Right ventricle myocardium superior (tissue), 1 donor: ENCODE measurements at regions not wholly inside any gene's neighbourhood (a gene's known extent, or its start where the extent isn't known, plus 50 kb on each side); places are given as distances from the start of the nearest gene placed in this dataset.
"Not testable (repeated sequence)": the region's sequence is repeated elsewhere in the genome, so short reads cannot be mapped to it uniquely, and the experiment has no call there.

Experiments used
- ATAC-seq: fragments of 200-7000 bp; cut with Tn5 transposase; one replicate; pipeline ENCODE4 v1.9.1; 2020; ENCODE audit warnings: mild to moderate bottlenecking; ENCODE audit not compliant: poor library complexity
- DNase-seq: peaks from one replicate; pipeline ENCODE4 v3.0.0-alpha.2; 2020
- intact Hi-C: fragments of 100-400 bp; cut with DNase I; formaldehyde crosslinking; loops from one replicate; pipeline ENCODE4 v1.11.2; 2022
- donor health status: DM: no; HTN: yes; CAD: no; lungs with severe emphysema.

GRCh38 chr4:107472265-107472948 lies 247.6 kb downstream of the PAPSS1 start:
- DNase-seq (no peak), ATAC-seq (no peak)
- intact Hi-C loops = no loop called here

- intact Hi-C loops = no loop called here
- no peak for DNase-seq
- no peak for ATAC-seq
Measured at GRCh38 chr4:107470173-107470572, 249.9 kb downstream of the PAPSS1 start.

- DNase-seq = no peak
- intact Hi-C loops = no loop called here
- no peak for ATAC-seq
Measured at GRCh38 chr4:107468812-107469211, 251.2 kb downstream of the PAPSS1 start.

GRCh38 chr4:107468156-107468555 lies 251.9 kb downstream of the PAPSS1 start:
- ATAC-seq (no peak), DNase-seq (no peak)
- intact Hi-C loops = no loop called here

DNA sequence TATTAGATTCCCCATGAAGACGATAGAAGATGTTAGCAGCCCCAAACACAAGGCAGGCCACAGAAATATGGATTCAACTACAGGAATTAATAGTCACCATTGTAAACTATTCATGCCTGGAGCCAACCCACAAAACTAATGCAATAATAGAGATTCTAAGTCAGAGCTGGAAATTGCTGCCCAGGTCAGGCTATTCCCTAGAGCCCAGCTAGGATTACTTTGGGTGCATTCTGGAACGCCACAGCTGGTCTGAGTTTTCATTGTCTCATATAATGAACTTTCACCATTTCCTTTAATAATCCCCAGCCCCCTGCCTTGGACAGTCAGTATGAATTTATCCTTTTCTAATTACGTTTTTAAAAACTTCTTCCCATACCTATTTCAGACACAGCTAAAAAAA lies 252.6 kb downstream of the PAPSS1 start:
- DNase-seq (no peak), ATAC-seq (no peak)
- intact Hi-C loops = no loop called here

DNA sequence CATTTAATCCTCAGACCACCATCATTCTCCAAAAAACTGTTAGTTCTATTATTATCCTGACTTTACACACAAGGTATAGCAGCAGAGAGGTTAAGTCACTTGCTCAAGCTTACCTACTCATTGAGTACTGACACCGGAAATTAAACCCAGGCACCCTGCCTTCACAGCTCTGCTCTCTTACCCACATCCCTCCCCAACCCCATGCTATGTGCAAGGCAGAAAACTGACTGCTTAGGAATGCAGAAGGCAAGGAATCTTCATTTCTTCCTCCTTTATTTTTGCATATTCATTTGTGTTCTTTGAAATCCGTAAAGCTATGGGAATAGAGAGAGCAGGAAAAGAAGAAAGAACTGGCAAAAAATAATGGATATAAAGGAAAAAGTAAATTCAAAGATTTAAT lies 261.8 kb downstream of the PAPSS1 start:
- ATAC-seq = no peak
- DNase-seq = no peak
- intact Hi-C loops = no loop called here

GRCh38 chr4:107453987-107454386 lies 266.0 kb downstream of the PAPSS1 start:
- DNase-seq = no peak

DNA sequence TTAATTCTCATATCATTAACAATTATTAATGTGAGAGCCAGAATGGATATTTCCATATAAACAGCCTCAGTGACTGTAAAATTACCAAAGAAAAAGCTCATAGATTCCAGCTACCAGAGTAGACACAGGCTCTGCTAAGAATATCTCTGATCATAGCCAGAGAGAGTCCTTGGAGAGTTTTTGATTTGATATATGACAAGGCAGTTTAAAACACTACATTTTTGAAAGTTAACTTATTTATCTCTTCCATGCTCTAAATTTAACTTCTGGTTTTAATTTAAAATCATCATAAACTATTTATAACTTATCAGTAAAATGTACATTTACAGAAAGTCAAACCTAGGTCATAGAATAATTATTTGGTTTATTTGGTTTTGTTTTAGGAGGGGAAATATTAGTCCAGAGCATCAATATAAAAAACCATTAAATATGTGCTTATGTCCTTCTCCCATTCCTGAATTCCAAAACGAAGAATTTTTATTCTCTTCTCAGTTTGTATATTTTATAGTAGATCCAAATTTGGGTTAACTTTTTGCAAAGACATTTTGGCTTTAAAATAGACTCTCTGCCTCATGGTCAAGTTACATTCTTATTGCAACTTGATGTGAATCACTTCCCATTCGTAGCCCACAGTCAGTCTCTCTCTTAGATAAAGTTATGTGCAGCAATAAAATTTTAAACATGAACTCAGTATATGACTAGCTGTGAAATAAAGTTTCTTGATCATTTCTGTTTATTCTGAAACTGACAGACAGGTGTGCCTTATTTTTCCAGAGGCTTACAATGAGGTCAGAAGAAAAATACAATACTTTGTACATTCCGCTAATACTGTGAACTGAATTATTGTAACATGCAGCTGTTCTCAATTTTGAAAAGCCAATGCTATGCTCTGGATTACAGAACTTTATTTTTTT lies 267.1 kb downstream of the PAPSS1 start:
- DNase-seq (no peak), ATAC-seq (no peak)
- intact Hi-C loops = no loop called here

More at GRCh38 chr4:107453987-107454386, 266.0 kb downstream of the PAPSS1 start:
- no peak for ATAC-seq
- intact Hi-C loops = no loop called here

DNA sequence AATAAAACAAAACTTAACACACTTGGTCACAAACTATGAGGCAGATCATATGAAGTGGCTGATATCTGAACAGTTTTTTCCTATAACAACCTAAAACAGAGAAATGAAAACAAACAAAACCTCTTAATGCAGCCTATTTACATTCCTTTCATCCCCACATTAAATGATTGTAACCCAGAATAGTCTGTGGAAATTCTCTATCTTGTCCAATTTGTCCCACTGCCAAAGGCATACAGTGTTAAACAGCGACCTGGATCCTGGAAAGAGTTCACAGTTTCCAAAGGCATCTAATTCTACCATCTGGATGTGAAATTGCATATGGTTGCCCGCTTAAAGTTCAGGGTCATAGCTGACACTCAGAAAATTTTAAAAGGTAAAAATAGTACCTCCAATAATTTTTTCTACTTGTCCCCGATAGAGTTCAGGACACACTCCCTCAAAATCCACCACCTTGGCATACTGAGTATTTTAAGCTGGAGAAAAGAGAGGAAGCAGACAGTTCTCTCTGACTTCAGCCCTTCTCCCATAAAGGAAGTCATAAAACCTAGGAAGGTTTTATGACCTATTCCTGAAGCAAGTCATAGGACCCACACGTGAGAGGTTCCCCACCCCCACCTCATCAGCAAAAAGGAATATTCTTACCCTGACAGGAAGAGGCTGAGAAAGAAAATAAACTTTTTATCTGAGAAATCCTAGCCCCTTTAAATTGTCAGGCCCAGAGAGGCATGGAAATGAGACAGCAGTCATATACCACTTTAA lies 270.2 kb downstream of the PAPSS1 start:
- DNase-seq (no peak), ATAC-seq (no peak)
- intact Hi-C loops = no loop called here

DNA sequence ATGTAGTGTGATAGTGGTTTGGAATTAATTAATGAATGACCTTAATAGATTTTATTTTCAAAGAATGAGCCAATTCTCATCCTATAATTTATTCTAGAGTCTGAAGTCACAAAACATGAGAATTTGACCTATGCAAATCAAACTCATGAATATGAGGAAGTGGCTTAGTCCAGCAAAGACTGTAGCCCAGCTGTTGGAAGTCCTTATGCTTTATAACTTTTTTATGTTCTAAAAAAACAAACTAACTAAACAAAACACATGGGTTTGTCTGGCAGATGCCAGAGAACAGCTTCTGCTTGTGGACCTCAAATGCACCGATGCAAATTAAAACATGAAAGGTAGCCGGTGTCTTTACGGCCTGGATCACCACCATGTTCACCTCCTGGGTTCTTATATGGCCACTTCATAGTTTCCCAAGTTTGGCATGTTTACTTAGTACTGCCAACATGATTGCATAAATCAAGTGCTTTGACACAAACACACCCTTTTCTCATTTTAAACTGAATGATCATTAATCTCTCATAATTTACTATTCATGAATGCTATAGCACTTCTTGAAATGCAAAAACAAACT lies 277.4 kb downstream of the PAPSS1 start:
- ATAC-seq (no peak), DNase-seq (no peak)
- intact Hi-C loops = no loop called here

- DNase-seq (no peak), ATAC-seq (no peak)
- intact Hi-C loops = no loop called here
Measured at GRCh38 chr4:107439401-107439800, 280.6 kb downstream of the PAPSS1 start.

GRCh38 chr4:107436471-107436870 lies 283.6 kb downstream of the PAPSS1 start:
- ATAC-seq, intact Hi-C loops, DNase-seq: not testable (repeated sequence)

GRCh38 chr4:107432451-107432850 lies 287.6 kb downstream of the PAPSS1 start:
- intact Hi-C loops = no loop called here
- ATAC-seq (no peak), DNase-seq (no peak)

- DNase-seq = no peak
- intact Hi-C loops = no loop called here
- ATAC-seq = no peak
Measured at GRCh38 chr4:107423677-107424405, 296.2 kb downstream of the PAPSS1 start.

DNA sequence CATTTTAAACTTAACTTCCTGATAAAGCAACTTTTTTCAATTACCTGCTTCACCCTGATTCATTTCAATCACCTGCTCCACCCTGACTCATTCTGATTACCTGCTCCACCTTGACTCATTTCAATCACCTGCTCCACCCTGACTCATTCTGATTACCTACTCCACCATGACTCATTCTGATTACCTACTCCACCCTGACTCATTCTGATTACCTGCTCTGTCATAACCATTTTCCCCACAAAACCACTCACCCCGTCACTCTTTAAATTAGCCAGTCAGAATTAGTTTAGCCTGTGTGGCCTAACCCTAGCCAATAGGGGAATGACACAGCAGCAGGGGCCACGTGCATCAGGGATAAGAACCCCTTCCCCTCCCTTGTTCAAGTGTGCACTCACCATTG lies 300.5 kb downstream of the PAPSS1 start:
- intact Hi-C loops, DNase-seq: not testable (repeated sequence)

GRCh38 chr4:107419052-107419451 lies 301.0 kb downstream of the PAPSS1 start:
- DNase-seq (no peak), ATAC-seq (no peak)
- intact Hi-C loops = no loop called here

More for the DNA sequence above, 300.5 kb downstream of the PAPSS1 start:
- ATAC-seq = not testable (repeated sequence)

GRCh38 chr4:107415490-107415889 lies 304.5 kb downstream of the PAPSS1 start:
- intact Hi-C loops, ATAC-seq, DNase-seq: not testable (repeated sequence)

DNA sequence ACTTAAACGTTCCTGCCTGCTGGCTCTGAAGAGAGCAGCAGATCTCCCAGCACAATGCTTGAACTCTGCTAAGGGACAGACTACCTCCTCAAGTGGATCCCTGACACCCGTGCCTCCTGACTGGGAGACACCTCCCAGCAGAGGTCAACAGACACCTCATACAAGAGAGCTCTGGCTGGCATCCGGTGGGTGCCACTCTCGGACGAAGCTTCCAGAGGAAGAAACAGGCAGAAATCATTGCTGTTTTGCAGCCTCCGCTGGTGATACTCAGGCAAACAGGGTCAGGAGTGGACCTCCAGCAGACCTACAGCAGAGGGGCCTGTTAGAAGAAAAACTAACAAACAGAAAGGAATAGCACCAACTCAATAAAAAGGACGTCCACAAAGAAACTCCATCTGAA lies 310.2 kb downstream of the PAPSS1 start:
- DNase-seq, ATAC-seq, intact Hi-C loops: not testable (repeated sequence)
